ENCODE measurements at regions not wholly inside any gene's neighbourhood (a gene's known extent, or its start where the extent isn't known, plus 50 kb on each side); places are given as distances from the start of the nearest gene placed in this dataset.

DNA sequence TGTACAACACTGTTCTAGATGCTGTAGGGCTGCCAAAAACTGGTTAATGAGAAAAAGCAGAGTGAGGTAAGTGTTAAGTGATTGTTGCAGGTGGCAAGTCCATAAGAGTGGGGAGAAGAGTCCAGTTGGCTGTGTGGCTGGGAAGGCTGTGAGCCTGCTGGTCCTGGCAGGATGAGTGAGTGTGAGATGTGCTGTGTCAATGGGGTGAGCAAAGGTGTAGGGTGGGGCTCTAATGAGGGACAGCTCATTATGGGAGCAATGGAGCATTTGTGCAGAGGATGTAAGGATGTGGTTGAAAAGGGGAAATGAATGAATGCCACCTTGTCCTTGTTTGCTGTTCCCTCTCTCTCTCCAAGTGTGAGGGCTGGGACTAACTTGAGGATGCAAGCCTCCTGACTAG lies 145.3 kb upstream of the ROPN1 start:
- TF ChIP-seq ZNF274 (IDR thresholded peaks at IDR 0.05; ENCODE audit: low read depth, low read length) (no peak), YY1 (IDR thresholded peaks at IDR 0.05; ENCODE audit: insufficient read depth, insufficient read length) (no peak), SUZ12 (IDR thresholded peaks at IDR 0.05; ENCODE audit: extremely low read depth, insufficient read depth, insufficient read length) (no peak)
